Vagina (tissue), 2 donors: ENCODE measurements at regions not wholly inside any gene's neighbourhood (a gene's known extent, or its start where the extent isn't known, plus 50 kb on each side); places are given as distances from the start of the nearest gene placed in this dataset.

Source experiments
- DNase-seq, 2 donors: peaks; one replicate each; pipeline ENCODE4 v3.0.0-alpha.2; 2017; ENCODE audit errors: extremely low spot score in 2 of 2
- H3K27ac ChIP-seq: fragments of 200-600 bp; sonication (generic); one replicate; pipeline ENCODE4 v1.5.1; 2019
- H3K27me3 ChIP-seq: fragments of 200-600 bp; sonication (generic); one replicate; pipeline ENCODE4 v1.5.1; 2019
- H3K36me3 ChIP-seq, 2 donors: fragments of 200-600 bp; sonication (generic); one replicate each; pipeline ENCODE4 v1.5.1; 2017 to 2019
- H3K4me1 ChIP-seq: fragments of 200-600 bp; sonication (generic); one replicate; pipeline ENCODE4 v1.5.1; 2019
- H3K4me3 ChIP-seq, 2 donors: fragments of 200-600 bp; sonication (generic); 1 replicate in 1 of 2; 2 replicates in 1 of 2; pipeline ENCODE4 v1.5.1; 2016 to 2019
- H3K9me3 ChIP-seq: fragments of 200-600 bp; sonication (generic); one replicate; pipeline ENCODE4 v1.5.1; 2019
- POLR2A ChIP-seq, 2 donors: fragments of 450-650 bp; IDR thresholded peaks; one replicate each; pipeline ENCODE4 v1.6.1; 2017; ENCODE audit warnings: antibody characterized with exemption in 2 of 2, mild to moderate bottlenecking in 2 of 2, moderate library complexity in 2 of 2
- POLR2AphosphoS5 ChIP-seq, 2 donors: sonication (generic); formaldehyde crosslinking; IDR thresholded peaks; one replicate each; pipeline ENCODE4 v1.9.0; 2017; ENCODE audit warnings: antibody characterized with exemption in 2 of 2, mild to moderate bottlenecking in 2 of 2, low read depth in 1 of 2; ENCODE audit not compliant: insufficient read depth in 1 of 2
- intact Hi-C: fragments of 100-400 bp; cut with DNase I; formaldehyde crosslinking; loops from one replicate; pipeline ENCODE4 v1.15.1; 2023
- TF ChIP-seq, protein P1 (sequence below), 3 experiments: fragments of 450-650 bp in 2 of 3; fragments of 200-600 bp in 1 of 3; sonication (generic) in 1 of 3; IDR thresholded peaks; one replicate each; pipeline ENCODE4 v1.5.1; 2017 to 2019; ENCODE audit warnings: antibody characterized with exemption in 3 of 3, mild to moderate bottlenecking in 2 of 3, moderate library complexity in 2 of 3

- peak in 1 of 2 donors; percentile 42 for DNase-seq
- no peak overlapping the region for H3K4me3 ChIP-seq
Observed at GRCh38 chr11:69369210-69369825, 75.4 kb downstream of the MYEOV start.

GRCh38 chr11:69369945-69370344 is 76.0 kb downstream of the MYEOV start:
- no peaks in the 10 kb centered on the region for H3K36me3 ChIP-seq
- no peak overlapping the region for H3K27ac ChIP-seq
- H3K4me3 ChIP-seq: no peak overlapping the region
- no peaks in the 10 kb centered on the region for H3K9me3 ChIP-seq
- intact Hi-C loops: no loop called here
- H3K27me3 ChIP-seq: no peaks in the 10 kb centered on the region
- TF ChIP-seq POLR2A (IDR thresholded peaks at IDR 0.05) (no peak), POLR2AphosphoS5 (IDR thresholded peaks at IDR 0.05; ENCODE audit: insufficient read depth in 1 of 2, low read depth in 1 of 2) (no peak)
- TF ChIP-seq, protein P1, sequence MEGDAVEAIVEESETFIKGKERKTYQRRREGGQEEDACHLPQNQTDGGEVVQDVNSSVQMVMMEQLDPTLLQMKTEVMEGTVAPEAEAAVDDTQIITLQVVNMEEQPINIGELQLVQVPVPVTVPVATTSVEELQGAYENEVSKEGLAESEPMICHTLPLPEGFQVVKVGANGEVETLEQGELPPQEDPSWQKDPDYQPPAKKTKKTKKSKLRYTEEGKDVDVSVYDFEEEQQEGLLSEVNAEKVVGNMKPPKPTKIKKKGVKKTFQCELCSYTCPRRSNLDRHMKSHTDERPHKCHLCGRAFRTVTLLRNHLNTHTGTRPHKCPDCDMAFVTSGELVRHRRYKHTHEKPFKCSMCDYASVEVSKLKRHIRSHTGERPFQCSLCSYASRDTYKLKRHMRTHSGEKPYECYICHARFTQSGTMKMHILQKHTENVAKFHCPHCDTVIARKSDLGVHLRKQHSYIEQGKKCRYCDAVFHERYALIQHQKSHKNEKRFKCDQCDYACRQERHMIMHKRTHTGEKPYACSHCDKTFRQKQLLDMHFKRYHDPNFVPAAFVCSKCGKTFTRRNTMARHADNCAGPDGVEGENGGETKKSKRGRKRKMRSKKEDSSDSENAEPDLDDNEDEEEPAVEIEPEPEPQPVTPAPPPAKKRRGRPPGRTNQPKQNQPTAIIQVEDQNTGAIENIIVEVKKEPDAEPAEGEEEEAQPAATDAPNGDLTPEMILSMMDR (IDR thresholded peaks at IDR 0.05): no peak
- H3K4me1 ChIP-seq: peaks cover 10% of the 10 kb centered on the region
- peak in 1 of 2 donors; percentile 78 for DNase-seq

More at GRCh38 chr11:69369210-69369825, 75.4 kb downstream of the MYEOV start:
- H3K9me3 ChIP-seq: no peaks in the 10 kb centered on the region
- H3K27me3 ChIP-seq: no peaks in the 10 kb centered on the region
- no peak overlapping the region for H3K27ac ChIP-seq
- TF ChIP-seq POLR2AphosphoS5 (IDR thresholded peaks at IDR 0.05; ENCODE audit: insufficient read depth in 1 of 2, low read depth in 1 of 2) (no peak), POLR2A (IDR thresholded peaks at IDR 0.05) (no peak)
- TF ChIP-seq, protein P1 (IDR thresholded peaks at IDR 0.05): no peak
- intact Hi-C loops: no loop called here
- H3K36me3 ChIP-seq: no peaks in the 10 kb centered on the region
- peaks cover 4% of the 10 kb centered on the region for H3K4me1 ChIP-seq

- TF ChIP-seq, protein P1 (IDR thresholded peaks at IDR 0.05): no peak
- TF ChIP-seq POLR2A (IDR thresholded peaks at IDR 0.05) (no peak), POLR2AphosphoS5 (IDR thresholded peaks at IDR 0.05; ENCODE audit: insufficient read depth in 1 of 2, low read depth in 1 of 2) (no peak)
- peak in 1 of 2 donors; percentile 54 for DNase-seq
- intact Hi-C loops: no loop called here
Observed at GRCh38 chr11:69370984-69371709, 77.2 kb downstream of the MYEOV start.

GRCh38 chr11:69371731-69372588 is 78.0 kb downstream of the MYEOV start:
- no peaks in the 10 kb centered on the region for H3K9me3 ChIP-seq

More at GRCh38 chr11:69370984-69371709, 77.2 kb downstream of the MYEOV start:
- Histone ChIP-seq H3K9me3 (no peaks in the 10 kb centered on the region), H3K4me1 (peaks cover 17% of the 10 kb centered on the region), H3K36me3 (no peaks in the 10 kb centered on the region), H3K27ac (no peak overlapping the region), H3K27me3 (no peaks in the 10 kb centered on the region), H3K4me3 (no peak overlapping the region)

More at GRCh38 chr11:69371731-69372588, 78.0 kb downstream of the MYEOV start:
- Histone ChIP-seq H3K4me1 (peaks cover 25% of the 10 kb centered on the region), H3K27ac (no peak overlapping the region), H3K27me3 (no peaks in the 10 kb centered on the region), H3K36me3 (no peaks in the 10 kb centered on the region), H3K4me3 (no peak overlapping the region)
- DNase-seq: peak in 1 of 2 donors; percentile 70
- TF ChIP-seq, protein P1 (IDR thresholded peaks at IDR 0.05): no peak
- TF ChIP-seq POLR2A (IDR thresholded peaks at IDR 0.05) (no peak), POLR2AphosphoS5 (IDR thresholded peaks at IDR 0.05; ENCODE audit: insufficient read depth in 1 of 2, low read depth in 1 of 2) (no peak)
- intact Hi-C loops: no loop called here
